CD1c-positive myeloid dendritic cell (primary cell): ENCODE measurements at regions not wholly inside any gene's neighbourhood (a gene's known extent, or its start where the extent isn't known, plus 50 kb on each side); places are given as distances from the start of the nearest gene placed in this dataset.
"Not testable (repeated sequence)": the region's sequence is repeated elsewhere in the genome, so short reads cannot be mapped to it uniquely, and the experiment has no call there.

ENCODE experiments used
- DNase-seq: peaks from one replicate; pipeline ENCODE4 v3.0.0-alpha.2; 2016; ENCODE audit errors: extremely low spot score

DNA sequence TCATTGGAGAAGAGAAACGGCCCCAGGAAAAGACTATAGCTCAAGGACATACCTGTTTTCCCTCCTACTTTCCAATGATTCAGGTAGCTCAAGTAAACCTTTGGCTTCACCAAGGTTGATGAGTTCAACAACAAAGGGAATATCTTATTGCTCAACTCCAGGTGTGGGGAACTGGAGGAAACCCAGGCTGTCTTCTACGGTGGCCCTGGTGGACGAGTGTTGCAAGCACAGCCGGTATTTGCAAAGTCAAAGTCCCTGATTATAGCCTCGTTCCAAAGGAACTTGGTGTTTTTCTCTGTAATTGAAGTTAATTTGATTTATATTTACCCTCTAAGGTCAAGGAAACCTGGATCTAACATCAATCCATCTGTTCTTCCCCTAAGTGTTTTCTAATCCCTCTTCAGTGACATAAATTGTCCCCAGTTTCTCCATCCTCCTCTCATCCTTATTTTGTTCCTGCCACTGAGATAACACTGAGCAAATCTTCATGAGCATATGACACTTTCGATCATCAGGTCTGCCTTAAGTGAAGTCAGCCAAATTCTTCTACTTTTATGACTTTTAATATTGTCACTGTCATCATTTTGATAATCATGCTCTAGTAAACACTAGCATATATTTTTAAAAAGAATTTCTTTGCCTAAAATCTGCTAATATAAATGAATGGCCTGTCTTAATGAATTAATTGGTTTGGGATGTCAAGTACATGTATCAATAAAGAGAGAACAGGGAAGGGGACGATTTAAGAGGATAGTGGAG lies 174.6 kb upstream of the TBX3 start:
- DNase-seq, result no peak

DNA sequence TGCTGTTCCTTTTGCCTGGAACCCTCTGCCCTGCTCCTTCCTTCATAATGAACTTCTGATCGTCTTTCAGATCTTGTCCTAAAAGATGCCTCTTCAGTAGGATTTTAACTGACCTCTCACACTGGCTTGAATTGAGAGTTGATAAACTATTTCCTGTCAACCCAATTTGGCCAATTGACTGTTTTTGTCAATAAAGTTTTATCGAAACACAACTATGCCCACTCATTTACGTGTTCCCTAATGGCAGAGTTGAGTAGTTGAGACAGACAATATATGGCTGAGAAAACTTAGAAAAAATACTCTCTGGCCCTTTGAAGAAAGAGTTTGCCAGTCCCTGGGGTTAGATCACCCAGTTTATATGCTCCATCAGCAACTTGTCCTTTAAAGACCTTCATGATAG lies 171.7 kb upstream of the TBX3 start:
- DNase-seq, result no peak

- no peak for DNase-seq
Observed at GRCh38 chr12:114852976-114853529, 169.1 kb upstream of the TBX3 start.

DNA sequence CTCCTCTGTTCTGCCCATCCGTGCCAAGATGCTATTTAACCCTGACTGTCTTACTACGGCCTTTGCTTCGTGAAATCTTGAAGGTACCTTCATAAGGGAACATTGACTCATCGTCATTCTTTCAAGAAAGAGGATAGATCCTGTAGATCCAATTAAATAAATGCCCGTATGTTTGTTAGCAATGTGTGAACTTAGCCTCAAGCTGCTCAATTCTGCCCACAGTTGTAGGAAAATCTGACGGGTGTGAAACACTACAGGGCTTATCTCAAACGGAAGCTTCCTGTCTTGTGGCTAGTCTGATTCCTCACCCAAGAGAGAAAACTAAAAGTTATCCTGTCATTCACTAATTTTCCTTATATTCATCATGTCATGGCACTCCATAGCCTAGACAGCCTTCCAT lies 168.0 kb upstream of the TBX3 start:
- DNase-seq, result no peak

GRCh38 chr12:114850661-114851275 lies 166.8 kb upstream of the TBX3 start:
- DNase-seq, result no peak

GRCh38 chr12:114848666-114849065 lies 164.7 kb upstream of the TBX3 start:
- DNase-seq, result no peak

DNA sequence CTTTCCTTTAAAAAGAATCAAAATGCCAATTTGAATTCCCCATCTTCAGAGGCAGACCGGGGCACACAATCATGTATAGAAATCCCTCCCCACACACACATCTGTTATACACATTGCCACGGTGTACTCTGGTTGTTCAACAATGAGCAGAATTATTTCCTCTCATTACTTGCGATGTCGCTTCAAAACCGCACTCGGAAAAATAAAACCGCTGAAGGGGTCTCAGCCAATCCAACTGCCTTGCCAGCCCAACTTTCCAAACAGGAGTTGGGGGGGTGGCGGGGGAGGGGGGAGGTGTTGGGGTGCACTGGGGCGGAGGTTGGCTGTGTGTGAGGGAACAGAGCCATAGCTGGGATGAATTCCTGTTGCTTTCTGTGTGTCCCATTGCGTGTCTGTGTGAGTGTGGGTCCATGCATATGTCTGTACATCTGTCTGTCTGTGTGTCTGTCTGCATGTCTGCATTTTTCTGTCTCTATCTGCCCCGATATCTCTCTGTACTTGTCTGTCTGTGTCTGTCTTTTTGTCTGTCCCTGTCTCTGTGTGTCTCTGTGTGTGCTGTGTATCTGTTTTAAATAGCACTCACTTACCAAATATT lies 163.6 kb upstream of the TBX3 start:
- DNase-seq, result no peak

- DNase-seq, result no peak
Observed at GRCh38 chr12:114846771-114847170, 162.8 kb upstream of the TBX3 start.

GRCh38 chr12:114841557-114842251 lies 157.7 kb upstream of the TBX3 start:
- no peak for DNase-seq

GRCh38 chr12:114838480-114838879 lies 154.5 kb upstream of the TBX3 start:
- no peak for DNase-seq

DNA sequence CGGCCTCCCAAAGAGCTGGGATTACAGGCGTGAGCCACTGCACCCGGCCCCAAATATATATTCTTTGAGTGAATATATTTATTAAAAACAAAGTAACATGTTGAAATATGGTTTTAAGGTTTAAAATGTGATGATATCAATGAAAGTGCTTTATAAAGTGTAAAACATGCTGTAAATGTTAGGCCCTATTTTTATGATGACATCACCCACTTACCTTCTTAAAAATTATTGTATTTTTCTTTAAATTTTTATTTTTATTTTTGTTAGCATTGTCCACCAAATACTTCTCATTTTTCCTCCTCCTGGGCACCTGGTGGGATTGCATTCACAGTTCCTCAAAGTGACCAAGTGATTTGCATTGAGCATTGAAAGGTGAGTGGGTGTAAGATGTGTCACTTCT lies 152.6 kb upstream of the TBX3 start:
- peak; percentile 64 for DNase-seq

- no peak for DNase-seq
Observed at GRCh38 chr12:114835031-114835430, 151.1 kb upstream of the TBX3 start.

DNA sequence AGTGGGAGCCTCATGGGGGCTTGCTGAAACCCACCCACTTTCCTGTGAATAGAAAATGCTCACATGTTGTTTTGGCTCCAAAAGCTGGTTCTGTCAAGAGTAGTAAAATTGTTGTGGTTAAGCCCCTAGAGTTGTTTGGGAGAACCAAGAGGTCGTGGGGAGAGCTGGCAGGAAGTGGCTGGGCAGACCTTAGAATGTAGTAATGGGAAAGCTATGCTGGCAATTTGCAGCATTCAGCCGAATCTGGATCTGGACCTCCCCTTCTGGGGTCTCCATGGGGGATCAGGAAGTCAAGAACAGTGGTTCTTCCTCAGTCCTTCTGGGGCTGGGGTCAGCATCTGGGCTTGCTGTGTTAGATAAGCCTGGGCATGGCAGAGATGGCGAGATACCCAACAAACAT lies 150.6 kb upstream of the TBX3 start:
- DNase-seq, result no peak

GRCh38 chr12:114829833-114830232 lies 145.9 kb upstream of the TBX3 start:
- DNase-seq, result no peak

DNA sequence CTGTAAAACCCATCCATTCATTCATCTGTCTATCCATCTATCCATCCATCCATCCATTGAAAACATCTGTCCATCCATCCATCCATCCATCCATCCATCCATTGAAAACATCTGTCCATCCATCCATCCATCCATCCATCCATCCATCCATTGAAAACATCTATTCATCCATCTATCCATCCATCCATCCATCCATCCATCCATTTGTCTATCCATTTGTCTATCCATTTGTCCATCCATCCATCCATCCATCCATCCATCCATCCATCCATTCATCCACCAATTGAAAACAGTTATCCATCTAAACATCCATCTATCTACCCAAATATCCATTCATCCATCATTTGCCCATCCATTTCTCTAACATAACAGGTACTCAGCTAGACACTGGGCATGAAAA lies 145.3 kb upstream of the TBX3 start:
- not testable (repeated sequence) for DNase-seq

DNA sequence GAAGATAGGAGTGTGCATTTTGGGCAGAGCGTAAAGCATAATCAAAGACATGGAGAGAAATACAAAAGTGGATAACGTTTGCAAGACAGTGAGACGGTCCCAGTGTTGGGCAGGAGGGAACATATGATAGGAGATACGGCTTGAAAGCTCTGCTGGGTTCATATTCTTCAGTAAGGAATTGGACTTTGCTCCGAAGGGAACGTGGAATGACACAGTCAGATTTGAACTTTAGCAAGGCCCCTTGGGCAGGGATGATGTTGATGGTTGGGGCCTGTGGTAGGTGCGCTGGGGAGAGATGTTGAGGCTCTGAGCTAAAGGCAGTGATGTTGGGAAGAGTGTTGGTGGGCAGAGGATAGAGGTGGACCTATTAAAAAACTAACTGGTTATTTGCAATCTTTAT lies 143.5 kb upstream of the TBX3 start:
- DNase-seq, result no peak

GRCh38 chr12:114826244-114826643 lies 142.3 kb upstream of the TBX3 start:
- no peak for DNase-seq

- DNase-seq, result no peak
Observed at GRCh38 chr12:114823724-114824123, 139.7 kb upstream of the TBX3 start.

DNA sequence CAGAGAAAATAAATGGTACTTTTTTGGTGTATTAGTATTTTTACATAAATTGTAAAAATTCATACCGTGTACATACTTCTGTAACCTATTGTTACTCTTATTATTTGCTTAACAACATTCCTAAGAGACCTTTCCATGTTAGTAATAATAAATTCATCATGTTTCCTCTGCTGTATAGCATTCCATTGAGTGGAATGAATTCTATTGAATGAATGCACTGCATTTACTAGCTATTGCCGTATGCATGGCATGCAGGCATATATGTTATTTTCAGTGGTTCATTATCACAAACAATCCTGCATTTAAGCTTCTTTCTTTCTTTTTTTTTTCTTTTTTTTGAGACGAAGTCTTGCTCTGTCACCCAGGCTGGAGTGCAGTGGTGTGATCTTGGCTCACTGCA lies 137.6 kb upstream of the TBX3 start:
- DNase-seq, result no peak

- peak; percentile 66 for DNase-seq
Observed at GRCh38 chr12:114820796-114821195, 136.8 kb upstream of the TBX3 start.

DNA sequence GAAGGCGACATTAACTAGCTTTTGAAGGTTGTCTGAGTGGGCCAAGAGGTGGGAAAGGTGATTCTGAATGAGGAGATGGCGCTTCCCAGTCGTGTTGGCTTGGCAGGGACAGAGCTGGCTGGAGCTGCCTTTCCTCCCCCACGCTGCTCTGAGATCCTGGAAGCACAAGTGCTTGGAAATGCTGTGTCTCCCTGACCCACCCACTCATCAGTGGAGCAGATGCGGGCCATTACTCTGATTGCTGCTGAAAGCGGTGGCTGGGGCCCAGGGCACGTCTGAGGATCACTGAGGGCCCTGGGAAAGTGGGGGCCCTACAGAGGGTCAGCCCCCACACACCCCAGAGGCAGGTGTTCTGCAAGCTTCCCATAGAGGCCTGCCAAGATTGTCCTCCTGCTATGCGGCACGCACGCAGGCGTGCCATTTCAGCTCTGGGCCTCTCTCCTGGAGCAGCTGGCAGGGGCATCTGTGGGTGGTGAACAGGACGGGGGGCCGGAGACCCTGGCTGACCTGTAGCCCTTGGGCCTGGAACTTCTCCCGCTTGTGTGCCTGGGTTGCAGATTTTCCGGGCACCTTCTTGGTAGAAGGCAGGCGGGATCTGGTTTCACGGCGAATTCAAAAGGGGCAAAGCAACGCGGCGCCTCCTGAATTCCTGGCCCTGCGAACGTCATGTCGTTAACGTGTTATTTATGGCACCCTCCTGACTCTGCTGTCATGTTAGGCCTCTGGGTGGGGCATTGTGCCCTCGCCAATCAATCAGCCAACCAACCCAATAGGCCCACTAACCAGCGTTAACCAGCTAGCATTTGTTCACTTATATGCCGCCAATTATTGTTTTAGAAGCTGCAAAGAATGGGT lies 133.8 kb upstream of the TBX3 start:
- DNase-seq, result no peak
